GM13977 (cell line): ENCODE measurements at regions not wholly inside any gene's neighbourhood (a gene's known extent, or its start where the extent isn't known, plus 50 kb on each side); places are given as distances from the start of the nearest gene placed in this dataset.

ENCODE experiments used
- DNase-seq: peaks from one replicate; pipeline ENCODE4 v3.0.0; 2012; ENCODE audit warnings: low spot score
- in situ Hi-C: fragments of 300-500 bp; cut with MboI; formaldehyde crosslinking; loops from one replicate; pipeline ENCODE4 v1.12.0; 2022; ENCODE audit warnings: low sequenced_read_pairs, low pct_unique_long_range_greater_than_20kb, mixed read lengths, inconsistent platforms; ENCODE audit not compliant: unreplicated experiment
- TF ChIP-seq, protein P1 (sequence below): IDR thresholded peaks from 2 replicates; pipeline ENCODE4 v1.5.1; 2012; ENCODE audit warnings: mild to moderate bottlenecking, control low read depth; ENCODE audit not compliant: insufficient read depth; ENCODE audit errors: extremely low read depth, missing control alignments

DNA sequence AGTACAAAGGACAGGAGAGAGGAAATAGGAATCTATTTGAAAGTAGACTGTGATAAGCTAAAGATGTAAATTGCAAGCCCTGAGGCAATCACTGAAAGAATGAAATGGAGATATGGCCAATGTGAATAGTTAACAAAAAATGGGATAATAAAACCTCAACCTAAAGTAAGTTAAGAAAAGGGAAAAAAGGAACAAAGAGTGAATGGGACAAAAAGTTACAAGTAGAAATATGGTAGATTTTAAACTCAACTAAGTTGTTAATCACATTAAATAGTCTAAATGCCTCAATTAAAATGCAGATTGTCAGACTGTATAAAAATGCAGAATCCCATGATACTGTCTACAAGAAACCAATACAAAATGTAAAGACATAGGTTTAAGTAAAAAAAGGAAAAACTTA is 165.2 kb upstream of the RBMS1 start:
- TF ChIP-seq, protein P1, sequence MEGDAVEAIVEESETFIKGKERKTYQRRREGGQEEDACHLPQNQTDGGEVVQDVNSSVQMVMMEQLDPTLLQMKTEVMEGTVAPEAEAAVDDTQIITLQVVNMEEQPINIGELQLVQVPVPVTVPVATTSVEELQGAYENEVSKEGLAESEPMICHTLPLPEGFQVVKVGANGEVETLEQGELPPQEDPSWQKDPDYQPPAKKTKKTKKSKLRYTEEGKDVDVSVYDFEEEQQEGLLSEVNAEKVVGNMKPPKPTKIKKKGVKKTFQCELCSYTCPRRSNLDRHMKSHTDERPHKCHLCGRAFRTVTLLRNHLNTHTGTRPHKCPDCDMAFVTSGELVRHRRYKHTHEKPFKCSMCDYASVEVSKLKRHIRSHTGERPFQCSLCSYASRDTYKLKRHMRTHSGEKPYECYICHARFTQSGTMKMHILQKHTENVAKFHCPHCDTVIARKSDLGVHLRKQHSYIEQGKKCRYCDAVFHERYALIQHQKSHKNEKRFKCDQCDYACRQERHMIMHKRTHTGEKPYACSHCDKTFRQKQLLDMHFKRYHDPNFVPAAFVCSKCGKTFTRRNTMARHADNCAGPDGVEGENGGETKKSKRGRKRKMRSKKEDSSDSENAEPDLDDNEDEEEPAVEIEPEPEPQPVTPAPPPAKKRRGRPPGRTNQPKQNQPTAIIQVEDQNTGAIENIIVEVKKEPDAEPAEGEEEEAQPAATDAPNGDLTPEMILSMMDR, result no peak
- no peak for DNase-seq
- in situ Hi-C loops, result no loop called here

- in situ Hi-C loops, result no loop called here
- TF ChIP-seq, protein P1, result no peak
- DNase-seq, result no peak
Measured at GRCh38 chr2:160660741-160661140, 167.1 kb upstream of the RBMS1 start.

- in situ Hi-C loops, result no loop called here
- TF ChIP-seq, protein P1, result no peak
- DNase-seq, result no peak
Measured at GRCh38 chr2:160664603-160665140, 171.1 kb upstream of the RBMS1 start.

- in situ Hi-C loops, result no loop called here
- TF ChIP-seq, protein P1, result no peak
- DNase-seq, result peak; percentile 32
Measured at GRCh38 chr2:160666154-160667060, 172.8 kb upstream of the RBMS1 start.

GRCh38 chr2:160667811-160668210 is 174.2 kb upstream of the RBMS1 start:
- TF ChIP-seq, protein P1, result no peak
- in situ Hi-C loops, result no loop called here
- DNase-seq, result no peak

DNA sequence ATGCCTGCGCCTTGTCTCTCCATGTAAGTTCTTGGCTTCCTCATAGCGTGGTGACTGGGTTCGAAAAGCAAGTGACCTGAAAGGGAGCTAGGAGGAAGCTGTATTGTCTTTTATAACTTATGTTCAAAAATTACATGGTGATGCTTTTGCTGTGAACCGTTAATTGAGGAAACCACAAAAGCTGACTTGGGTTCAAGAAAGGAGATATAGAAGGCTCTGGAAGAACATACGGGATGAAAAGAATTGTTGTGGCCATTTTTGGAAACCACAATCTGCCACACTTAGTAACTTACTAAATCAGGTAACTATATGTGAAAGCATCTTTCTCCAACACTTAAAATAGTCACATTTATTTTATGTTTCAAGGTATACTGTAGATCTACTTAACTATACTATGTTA is 177.0 kb upstream of the RBMS1 start:
- no peak for DNase-seq
- in situ Hi-C loops, result no loop called here
- TF ChIP-seq, protein P1, result no peak
